ENCODE measurements at regions not wholly inside any gene's neighbourhood (a gene's known extent, or its start where the extent isn't known, plus 50 kb on each side); places are given as distances from the start of the nearest gene placed in this dataset.

- TF ChIP-seq CTCF (IDR thresholded peaks at IDR 0.05) = no peak
- no peak for TF ChIP-seq POLR2A (IDR thresholded peaks at IDR 0.05)
Measured at GRCh38 chr2:56534321-56534720, 350.5 kb downstream of the CCDC85A start.

Measured in esophagus squamous epithelium (tissue), 4 donors.